Small intestine (tissue), 7 donors: ENCODE measurements at regions not wholly inside any gene's neighbourhood (a gene's known extent, or its start where the extent isn't known, plus 50 kb on each side); places are given as distances from the start of the nearest gene placed in this dataset.

Experiments used
- DNase-seq, 2 donors: peaks; one replicate each; pipeline versions ENCODE4 v3.0.0 to v3.0.0-alpha.2; 2013
- FAIRE-seq: peaks from 2 replicates; lab custom pipeline; 2012; peaks lifted over from hg19 to GRCh38; lab: Jason Lieb, UNC
- H3K27ac ChIP-seq, 3 donors: one replicate each; pipeline ENCODE4 v1.5.1; 2013; ENCODE audit warnings: low read length in 2 of 3, mild to moderate bottlenecking in 2 of 3, control low read depth in 1 of 3, inconsistent platforms in 1 of 3, low read depth in 1 of 3, moderate library complexity in 1 of 3
- H3K27me3 ChIP-seq, 3 donors: one replicate each; pipeline ENCODE4 v1.6.1; 2013; ENCODE audit warnings: low read length in 3 of 3, inconsistent platforms in 1 of 3; ENCODE audit not compliant: control insufficient read depth in 3 of 3, insufficient read depth in 3 of 3
- H3K36me3 ChIP-seq, 3 donors: one replicate each; pipeline ENCODE4 v1.6.1; 2013; ENCODE audit warnings: low read length in 3 of 3, inconsistent platforms in 1 of 3, low read depth in 1 of 3, mild to moderate bottlenecking in 1 of 3, moderate library complexity in 1 of 3; ENCODE audit not compliant: control insufficient read depth in 3 of 3, insufficient read depth in 2 of 3
- H3K4me1 ChIP-seq, 3 donors: one replicate each; pipeline ENCODE4 v1.6.1; 2013; ENCODE audit warnings: low read length in 2 of 3, inconsistent platforms in 1 of 3, low read depth in 1 of 3, mild to moderate bottlenecking in 1 of 3, moderate library complexity in 1 of 3; ENCODE audit not compliant: control insufficient read depth in 3 of 3, insufficient read depth in 2 of 3
- H3K4me3 ChIP-seq, 3 donors: one replicate each; pipeline ENCODE4 v1.5.1; 2013; ENCODE audit warnings: low read length in 3 of 3, control low read depth in 1 of 3, inconsistent platforms in 1 of 3, low read depth in 1 of 3, mild to moderate bottlenecking in 1 of 3, moderate library complexity in 1 of 3
- H3K9me3 ChIP-seq, 2 donors: one replicate each; pipeline ENCODE4 v1.6.1; 2013; ENCODE audit warnings: low read depth in 1 of 2, low read length in 1 of 2; ENCODE audit not compliant: control insufficient read depth in 2 of 2, insufficient read depth in 1 of 2
- WGBS, 3 donors: extraction: QIAGEN DNeasy Blood & Tissue Kit; methylation state at CpG; one replicate each; pipeline ENCODE4 v1.1.7; 2013; 5-methylcytosine and 5-hydroxymethylcytosine counted together
- donor health status: healthy with polysubstance abuse.
- donor health status: control.
- donor health status: control.
- donor health status: Bipolar disorder and iron deficiency.
- donor health status: healthy.

GRCh38 chr4:141348125-141348524, 127.4 kb downstream of the ZNF330 start:
- Histone ChIP-seq H3K27ac (no peak overlapping the region), H3K9me3 (no peaks in the 10 kb centered on the region), H3K4me1 (no peaks in the 10 kb centered on the region), H3K27me3 (peaks cover 0 to 3% (median 0%) of the 10 kb centered on the region in 3 donors), H3K36me3 (no peaks in the 10 kb centered on the region), H3K4me3 (no peak overlapping the region)
- FAIRE-seq (no peak), DNase-seq (no peak)
- WGBS, 3 donors = 71 to 84% (median 79%) methylated on average over 2 of the region's 2 CpGs

- Histone ChIP-seq H3K36me3 (no peaks in the 10 kb centered on the region), H3K4me3 (no peak overlapping the region), H3K27me3 (peaks cover 0 to 3% (median 0%) of the 10 kb centered on the region in 3 donors), H3K9me3 (no peaks in the 10 kb centered on the region), H3K27ac (no peak overlapping the region), H3K4me1 (no peaks in the 10 kb centered on the region)
- WGBS, 3 donors = 0 to 89% (median 86%) methylated on average over 1 of the region's 1 CpG
- FAIRE-seq = no peak
- no peak for DNase-seq
Measured at GRCh38 chr4:141348573-141348972, 127.9 kb downstream of the ZNF330 start.

GRCh38 chr4:141349236-141349635, 128.5 kb downstream of the ZNF330 start:
- Histone ChIP-seq H3K36me3 (no peaks in the 10 kb centered on the region), H3K4me3 (no peak overlapping the region), H3K9me3 (no peaks in the 10 kb centered on the region), H3K27me3 (peaks cover 0 to 3% (median 0%) of the 10 kb centered on the region in 3 donors), H3K4me1 (no peaks in the 10 kb centered on the region), H3K27ac (no peak overlapping the region)
- no peak for FAIRE-seq
- DNase-seq = no peak

GRCh38 chr4:141350122-141350905, 129.6 kb downstream of the ZNF330 start:
- H3K27ac ChIP-seq = no peak overlapping the region
- H3K4me1 ChIP-seq = no peaks in the 10 kb centered on the region
- H3K27me3 ChIP-seq = peaks cover 0 to 3% (median 0%) of the 10 kb centered on the region in 3 donors
- H3K9me3 ChIP-seq = no peaks in the 10 kb centered on the region
- WGBS, 3 donors = 15 to 46% (median 29%) methylated on average over 3 of the region's 3 CpGs
- no peak overlapping the region for H3K4me3 ChIP-seq
- FAIRE-seq (no peak), DNase-seq (peak; percentile 61 to 93)
- no peaks in the 10 kb centered on the region for H3K36me3 ChIP-seq

- Histone ChIP-seq H3K27ac (no peak overlapping the region), H3K4me3 (no peak overlapping the region), H3K9me3 (no peaks in the 10 kb centered on the region), H3K4me1 (no peaks in the 10 kb centered on the region), H3K27me3 (peaks cover 0 to 3% (median 0%) of the 10 kb centered on the region in 3 donors), H3K36me3 (no peaks in the 10 kb centered on the region)
- WGBS, 3 donors = 47 to 82% (median 54%) methylated on average over 2 of the region's 2 CpGs
- no peak for DNase-seq
- no peak for FAIRE-seq
Measured at GRCh38 chr4:141352331-141352730, 131.6 kb downstream of the ZNF330 start.

GRCh38 chr4:141352909-141353525, 132.3 kb downstream of the ZNF330 start:
- WGBS, 3 donors = 4 to 18% (median 13%) methylated on average over 5 of the region's 5 CpGs
- H3K27ac ChIP-seq = no peak overlapping the region

GRCh38 chr4:141356321-141356962, 135.7 kb downstream of the ZNF330 start:
- H3K27ac ChIP-seq = no peak overlapping the region
- WGBS, 3 donors = 53 to 66% (median 59%) methylated on average over 1 of the region's 1 CpG
- FAIRE-seq (no peak), DNase-seq (no peak)
- no peaks in the 10 kb centered on the region for H3K4me1 ChIP-seq
- no peaks in the 10 kb centered on the region for H3K27me3 ChIP-seq
- H3K36me3 ChIP-seq = no peaks in the 10 kb centered on the region
- H3K4me3 ChIP-seq = no peak overlapping the region
- no peaks in the 10 kb centered on the region for H3K9me3 ChIP-seq

More at GRCh38 chr4:141352909-141353525, 132.3 kb downstream of the ZNF330 start:
- no peaks in the 10 kb centered on the region for H3K9me3 ChIP-seq
- H3K27me3 ChIP-seq = peaks cover 0 to 3% (median 0%) of the 10 kb centered on the region in 3 donors
- DNase-seq (peak in 1 of 2 donors; percentile 6), FAIRE-seq (no peak)
- H3K36me3 ChIP-seq = no peaks in the 10 kb centered on the region
- H3K4me3 ChIP-seq = no peak overlapping the region
- H3K4me1 ChIP-seq = no peaks in the 10 kb centered on the region

- no peaks in the 10 kb centered on the region for H3K9me3 ChIP-seq
- H3K27ac ChIP-seq = no peak overlapping the region
- H3K4me1 ChIP-seq = no peaks in the 10 kb centered on the region
- FAIRE-seq (no peak), DNase-seq (no peak)
- H3K27me3 ChIP-seq = no peaks in the 10 kb centered on the region
- no peak overlapping the region for H3K4me3 ChIP-seq
- no peaks in the 10 kb centered on the region for H3K36me3 ChIP-seq
Measured at GRCh38 chr4:141356963-141357335, 136.3 kb downstream of the ZNF330 start.
